H1 (cell line): ENCODE measurements at regions not wholly inside any gene's neighbourhood (a gene's known extent, or its start where the extent isn't known, plus 50 kb on each side); places are given as distances from the start of the nearest gene placed in this dataset.

Experiments
- CEBPB ChIP-seq: IDR thresholded peaks from 2 replicates; pipeline ENCODE4 v1.6.1; 2012; ENCODE audit warnings: low read depth, low read length
- CTBP2 ChIP-seq: IDR thresholded peaks from 2 replicates; pipeline ENCODE4 v1.7.0; 2011; ENCODE audit warnings: borderline replicate concordance, mild to moderate bottlenecking, moderate library complexity, mixed read lengths, low read length; ENCODE audit not compliant: insufficient read depth, insufficient read length
- FOSL1 ChIP-seq: IDR thresholded peaks from 2 replicates; pipeline ENCODE4 v1.6.1; 2011; ENCODE audit warnings: mild to moderate bottlenecking, low read depth, low read length, moderate library complexity; ENCODE audit not compliant: insufficient read depth
- TBP ChIP-seq: IDR thresholded peaks from 2 replicates; pipeline ENCODE4 v1.6.1; 2011; ENCODE audit warnings: low read depth, low read length, improper control_type of control experiment
- TF ChIP-seq, protein P1 (sequence below): IDR thresholded peaks from 2 replicates; pipeline ENCODE4 v1.6.1; 2011; ENCODE audit warnings: low read length, improper control_type of control experiment

DNA sequence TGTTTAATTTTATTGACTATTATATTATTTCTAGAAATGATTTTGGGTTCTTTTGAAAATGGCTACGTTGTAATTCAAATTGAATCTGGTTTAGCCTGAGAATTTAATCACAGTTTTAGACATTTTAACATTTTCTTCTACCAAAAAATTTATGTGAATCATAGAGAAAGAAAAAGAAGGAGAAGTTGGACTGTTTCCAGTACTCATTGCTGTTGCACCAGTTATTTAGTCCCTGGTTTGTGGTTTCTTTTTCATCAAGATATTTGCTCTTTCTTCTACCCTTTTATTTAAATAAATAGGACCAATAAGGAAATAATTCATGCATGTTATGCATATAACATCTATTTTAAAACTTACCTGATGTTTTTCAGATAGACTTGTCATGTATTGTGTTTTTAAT lies 1337.1 kb downstream of the ROBO1 start (continued):
- TF ChIP-seq FOSL1 (no peak), CEBPB (no peak), CTBP2 (no peak), TBP (no peak)
- TF ChIP-seq, protein P1, sequence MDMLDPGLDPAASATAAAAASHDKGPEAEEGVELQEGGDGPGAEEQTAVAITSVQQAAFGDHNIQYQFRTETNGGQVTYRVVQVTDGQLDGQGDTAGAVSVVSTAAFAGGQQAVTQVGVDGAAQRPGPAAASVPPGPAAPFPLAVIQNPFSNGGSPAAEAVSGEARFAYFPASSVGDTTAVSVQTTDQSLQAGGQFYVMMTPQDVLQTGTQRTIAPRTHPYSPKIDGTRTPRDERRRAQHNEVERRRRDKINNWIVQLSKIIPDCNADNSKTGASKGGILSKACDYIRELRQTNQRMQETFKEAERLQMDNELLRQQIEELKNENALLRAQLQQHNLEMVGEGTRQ, result no peak
